ENCODE measurements at regions not wholly inside any gene's neighbourhood (a gene's known extent, or its start where the extent isn't known, plus 50 kb on each side); places are given as distances from the start of the nearest gene placed in this dataset.

DNA sequence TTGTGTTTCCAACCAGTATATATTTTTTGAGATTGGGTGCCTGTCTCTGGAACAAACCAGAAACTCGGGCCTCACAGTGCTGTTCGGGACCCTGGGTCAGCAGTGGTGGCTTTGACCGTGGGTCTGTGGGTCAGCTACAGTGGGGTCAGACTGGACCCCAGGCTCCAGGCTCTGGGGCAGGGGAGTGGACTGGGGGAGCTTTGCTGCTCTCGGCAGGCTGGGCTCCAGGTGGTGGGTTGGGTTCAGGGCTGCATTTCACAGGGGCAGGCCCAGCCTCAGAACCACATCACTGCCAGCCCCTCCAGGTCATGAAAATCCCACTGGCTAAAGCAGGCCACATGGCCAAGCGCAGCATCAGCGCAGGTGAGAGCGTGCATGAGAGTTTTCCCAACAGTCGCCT is 1279.3 kb downstream of the BRD1 start:
- DNase-seq: no peak

DNA sequence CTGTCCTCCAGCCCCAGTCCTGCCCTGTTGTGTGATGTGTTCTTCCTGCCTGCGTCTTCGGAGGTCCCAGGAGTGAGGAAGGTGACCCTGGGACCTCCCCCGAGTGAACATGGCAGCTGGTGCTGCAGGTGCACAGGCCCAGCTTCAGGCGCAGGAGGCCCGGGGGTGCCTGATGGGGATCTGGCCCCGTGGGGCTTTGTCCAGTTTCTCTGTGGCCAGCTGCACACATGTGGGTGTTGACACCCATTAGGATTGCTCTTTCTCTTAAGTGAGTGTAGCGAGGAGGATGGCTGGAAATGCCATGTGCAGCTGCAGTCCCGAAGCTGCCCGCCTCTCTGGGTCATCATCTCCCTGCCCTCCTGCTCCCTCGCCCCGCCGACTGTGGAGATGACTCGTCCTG is 1279.7 kb downstream of the BRD1 start:
- no peak for DNase-seq

DNA sequence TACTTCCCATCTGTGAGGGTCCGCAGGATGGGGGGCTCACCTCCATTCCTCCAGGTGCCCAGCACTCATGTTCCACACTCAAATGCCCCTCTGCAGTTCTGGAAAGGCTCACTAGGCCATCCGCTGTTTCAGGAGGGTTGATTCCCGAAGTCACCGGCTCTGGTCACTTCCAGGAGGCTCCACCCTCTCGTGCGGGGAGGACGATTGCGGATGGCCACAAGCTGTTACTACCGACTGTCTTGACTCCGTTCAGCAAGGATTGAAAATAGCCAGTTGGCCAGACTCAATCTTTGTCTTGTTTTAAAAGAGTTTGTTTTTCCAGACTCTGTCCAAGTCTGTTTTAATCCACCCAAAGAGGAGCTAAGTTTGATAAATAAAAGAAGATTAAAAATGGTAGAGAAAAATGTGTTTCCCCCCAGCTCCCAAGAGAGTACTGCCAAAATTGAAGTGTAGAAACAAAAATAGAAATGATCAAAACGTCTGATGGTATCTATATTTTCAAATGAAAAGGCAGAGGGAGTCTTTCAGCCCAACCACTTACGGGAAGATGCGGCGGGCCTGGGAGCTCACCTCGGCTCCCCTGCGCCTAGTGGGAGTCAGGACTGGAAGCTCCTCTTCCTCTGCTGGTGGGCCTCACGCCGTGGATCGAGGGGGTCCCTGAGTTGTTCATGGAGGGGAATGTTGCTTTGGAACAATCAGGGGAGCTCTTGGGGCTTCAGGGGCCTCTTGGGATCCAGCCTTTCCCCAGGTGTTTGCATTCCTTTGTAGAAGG is 1280.8 kb downstream of the BRD1 start:
- DNase-seq: no peak

DNA sequence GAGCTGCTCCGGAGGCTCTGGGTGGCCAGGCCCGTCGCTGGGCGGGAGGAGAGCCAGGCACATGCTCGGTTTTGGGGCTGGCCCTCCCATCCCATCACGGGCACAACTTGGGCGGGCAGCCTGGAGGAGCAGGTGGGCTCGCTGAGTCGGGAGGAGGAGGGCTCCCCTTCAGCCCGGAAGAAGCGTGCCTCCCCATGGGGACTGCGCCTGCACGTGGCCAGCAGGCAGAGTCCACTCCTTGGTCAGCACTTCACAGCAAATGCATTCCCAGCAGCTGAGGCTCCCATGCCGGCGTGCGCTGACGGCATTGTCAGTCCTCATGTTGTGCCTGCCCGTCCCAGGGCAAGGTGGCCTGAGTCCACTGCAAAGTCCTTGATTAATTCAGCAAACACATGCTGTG is 1281.7 kb downstream of the BRD1 start:
- DNase-seq: no peak

DNA sequence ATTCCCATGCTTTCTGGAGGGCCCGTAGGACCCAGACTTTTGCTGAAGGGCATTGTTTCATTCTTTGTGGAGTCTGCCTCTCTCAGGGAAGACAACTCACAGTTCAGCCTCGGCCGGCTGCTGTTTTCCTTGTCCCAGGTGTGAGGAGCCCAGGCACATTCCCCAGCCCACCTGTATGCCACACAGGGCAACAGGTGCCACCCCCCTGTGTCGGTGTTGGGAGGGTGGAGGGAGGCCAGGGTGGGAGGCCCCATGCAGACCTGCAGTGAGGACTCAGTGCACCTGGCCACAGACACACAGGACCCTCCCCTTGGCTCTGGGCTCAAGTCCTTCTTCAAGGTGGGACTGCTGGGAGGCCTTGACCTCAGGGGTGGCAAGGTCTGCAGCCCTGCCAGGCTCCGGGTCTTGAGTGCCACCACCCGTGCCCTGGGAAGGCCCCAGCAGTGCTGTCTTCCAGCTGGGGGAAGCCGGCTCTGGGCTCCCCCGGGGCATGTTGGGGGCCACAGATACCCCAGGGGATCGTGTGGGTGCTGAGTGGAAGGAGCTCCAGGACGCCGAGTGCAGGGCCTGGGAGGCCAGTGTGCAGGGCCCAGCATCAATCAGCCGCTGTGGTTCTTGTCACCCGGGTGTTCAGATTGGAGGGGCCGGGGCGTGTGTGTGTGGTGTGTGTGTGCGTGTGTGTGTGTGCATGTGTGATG is 1286.1 kb downstream of the BRD1 start:
- no peak for DNase-seq

DNA sequence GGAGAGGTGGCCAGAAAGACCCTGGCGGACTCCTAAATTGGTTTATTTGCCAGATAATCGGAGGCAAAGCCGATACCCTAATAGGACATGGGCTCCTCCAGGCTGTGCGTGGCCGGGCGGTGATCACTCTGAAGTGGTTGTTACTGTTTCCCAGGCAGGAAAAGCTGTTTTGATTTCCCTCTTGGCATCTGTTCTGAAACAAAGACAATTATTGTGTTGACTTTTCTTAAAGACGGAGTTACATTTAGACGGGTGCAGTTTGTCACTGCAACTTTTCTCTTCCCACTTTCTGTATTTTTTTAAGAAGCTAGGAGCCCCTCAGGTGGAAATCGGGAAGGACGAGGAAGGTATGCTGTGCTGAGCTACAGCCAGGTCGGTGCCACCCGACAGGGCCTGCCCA is 1288.4 kb downstream of the BRD1 start:
- DNase-seq: no peak

DNA sequence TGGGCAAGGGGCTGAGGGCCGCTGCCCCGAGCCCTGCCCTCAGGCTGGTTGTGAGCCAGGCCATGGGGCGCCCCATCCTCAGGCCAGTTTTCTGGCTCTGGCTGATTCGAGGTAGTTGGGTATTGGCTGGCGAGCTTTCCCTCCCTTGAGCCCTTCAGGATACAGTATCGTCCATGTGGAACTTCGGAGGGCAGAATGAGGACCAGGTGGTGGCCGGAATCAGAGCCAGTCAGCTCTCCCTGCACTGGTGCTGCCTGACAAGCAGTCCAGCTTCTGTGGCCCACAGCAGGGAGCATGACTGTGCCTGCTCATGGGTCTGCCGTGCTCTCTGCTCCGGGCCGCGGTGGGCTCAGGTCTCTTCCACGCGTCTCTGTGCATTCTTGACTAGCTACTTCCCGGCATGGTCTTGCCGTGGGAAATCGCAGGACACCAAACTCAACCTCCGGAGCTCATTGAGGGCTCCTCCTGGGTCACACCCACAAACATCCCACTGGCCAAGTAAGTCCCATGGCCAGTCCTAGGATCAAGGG is 1289.3 kb downstream of the BRD1 start:
- DNase-seq: no peak

DNA sequence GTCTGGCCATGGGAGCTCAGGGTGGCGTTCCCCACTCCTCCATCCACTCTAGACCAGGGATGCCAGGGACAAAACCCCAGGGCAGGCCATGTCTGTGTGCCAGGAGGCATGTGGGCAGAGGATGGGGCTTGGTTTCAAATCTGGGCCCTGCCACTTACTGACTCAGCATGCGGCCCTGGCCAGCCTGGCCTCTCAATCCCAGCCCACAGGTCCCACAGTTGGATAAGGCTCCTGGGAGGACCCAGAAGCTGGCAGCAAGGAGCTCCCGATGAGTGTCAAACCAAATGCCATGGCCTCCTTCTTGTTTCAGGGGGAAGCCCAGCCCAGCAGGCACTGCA is 1290.4 kb downstream of the BRD1 start:
- no peak for DNase-seq

DNA sequence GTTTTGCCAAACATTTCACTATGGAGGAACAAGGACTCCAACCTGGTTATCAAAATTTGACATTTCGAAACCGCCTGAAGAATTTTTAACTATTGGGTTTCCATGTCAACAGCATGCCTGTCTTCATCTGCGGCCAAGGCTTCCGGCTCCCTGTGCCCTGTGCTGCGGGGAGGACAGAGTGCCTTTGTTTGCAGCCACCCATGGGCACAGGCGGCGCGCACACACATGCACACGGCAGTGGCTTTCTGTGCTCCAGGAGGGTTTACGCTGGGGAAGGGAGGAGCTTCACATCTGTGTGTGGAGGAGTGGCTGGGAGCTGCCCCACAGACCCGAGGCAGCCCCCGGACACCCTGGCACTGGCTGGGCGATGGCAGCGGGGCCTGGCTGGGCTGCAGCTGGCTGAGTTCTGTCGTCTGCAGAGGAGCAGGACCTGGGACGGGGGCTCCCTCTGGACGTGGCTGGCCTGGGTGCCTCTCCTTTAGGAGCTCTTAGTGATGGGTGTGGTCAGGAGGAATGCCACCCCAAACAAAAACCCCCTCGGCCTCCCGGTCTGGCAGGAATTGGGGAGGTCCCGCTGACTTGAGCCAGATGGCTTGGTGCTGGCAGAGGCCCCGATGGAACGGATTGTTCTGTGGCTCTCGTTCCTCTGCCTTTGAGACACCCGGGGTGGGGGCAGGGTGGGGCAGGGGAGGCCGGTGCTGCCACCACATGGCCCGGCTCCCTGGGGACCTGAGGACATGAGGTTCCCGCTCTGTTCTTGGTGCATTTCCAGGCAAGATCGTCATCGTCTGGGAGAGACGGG is 1290.9 kb downstream of the BRD1 start:
- peak; percentile 75 for DNase-seq

DNA sequence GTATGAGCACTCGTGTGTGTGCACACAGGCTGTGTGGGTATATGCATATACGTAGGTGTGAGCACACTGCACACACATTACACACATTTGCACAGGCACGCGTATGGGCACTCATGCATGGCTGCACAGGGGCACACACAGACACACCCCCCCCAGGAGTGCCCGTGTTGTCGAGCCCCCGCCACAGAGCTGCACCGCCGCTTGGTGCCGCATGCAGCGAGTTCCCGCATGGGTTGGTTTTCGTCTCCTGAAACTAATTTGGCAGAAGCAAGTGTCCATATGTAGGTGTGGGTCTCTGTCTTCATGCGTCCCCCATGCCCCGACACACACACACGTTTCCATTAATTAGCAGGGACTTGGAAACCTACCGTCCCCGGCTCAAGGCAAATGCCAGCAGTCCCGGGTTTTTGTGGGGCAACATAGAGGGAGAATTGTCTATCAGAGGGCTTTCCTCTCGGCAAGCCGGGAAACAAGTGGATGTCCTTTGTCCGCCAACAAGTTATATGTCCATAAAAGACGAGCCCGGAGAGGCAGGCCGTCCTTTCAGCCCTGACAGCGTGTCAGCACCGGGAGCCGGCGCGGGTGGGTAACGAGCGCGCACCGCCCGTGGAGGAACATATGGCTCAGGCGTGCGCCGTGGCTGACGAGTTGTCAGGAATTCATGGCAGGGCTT is 1291.7 kb downstream of the BRD1 start:
- DNase-seq: peak; percentile 69

DNA sequence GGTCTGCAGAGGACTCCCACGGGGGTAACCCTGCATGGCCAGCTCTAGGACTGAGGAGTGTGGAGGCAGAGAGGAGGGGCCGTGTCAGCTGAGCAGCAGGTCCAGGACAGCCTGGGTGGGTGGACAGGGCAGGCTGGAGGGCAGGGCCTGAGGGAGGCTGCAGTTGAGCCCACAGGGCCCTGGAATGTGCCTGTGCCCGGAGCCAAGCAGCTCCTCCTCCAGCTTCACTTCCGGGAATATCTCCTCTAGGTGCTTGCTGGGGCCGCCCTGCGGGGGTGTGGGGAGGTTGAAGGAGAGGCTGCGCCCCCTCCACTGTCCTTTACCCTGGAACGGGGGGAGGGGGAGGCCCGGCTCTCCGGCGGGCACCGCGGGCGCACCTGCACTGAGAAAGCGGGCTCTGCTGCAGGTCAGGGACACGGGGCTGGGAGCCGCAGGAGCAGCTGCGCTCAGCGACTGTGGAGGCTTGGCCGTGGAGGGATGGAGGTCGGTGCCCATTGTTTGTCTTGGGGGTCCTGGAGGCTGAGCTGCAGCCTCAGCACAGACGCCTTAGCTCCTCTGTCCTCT is 1293.2 kb downstream of the BRD1 start:
- DNase-seq: no peak

DNA sequence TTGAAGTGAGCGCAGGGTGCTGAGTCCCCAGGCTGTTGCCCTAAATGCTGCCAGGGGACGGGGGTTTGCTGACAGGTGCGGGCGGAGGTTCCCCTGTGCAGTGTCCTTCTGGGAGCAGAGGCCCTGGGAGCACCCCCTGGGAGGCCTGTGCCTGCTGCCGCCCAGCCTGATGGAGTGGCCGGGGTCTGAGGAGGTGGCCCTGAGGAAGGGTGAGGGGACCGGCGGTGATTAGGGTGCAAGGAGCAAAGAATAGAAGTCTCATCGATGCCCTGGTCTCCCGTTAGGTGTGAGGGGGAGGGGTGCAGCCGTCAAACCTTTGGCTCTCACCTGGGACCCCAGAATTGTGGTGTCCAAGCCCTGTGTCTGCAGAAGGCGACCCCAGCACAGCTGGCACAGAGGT is 1294.7 kb downstream of the BRD1 start:
- no peak for DNase-seq

DNA sequence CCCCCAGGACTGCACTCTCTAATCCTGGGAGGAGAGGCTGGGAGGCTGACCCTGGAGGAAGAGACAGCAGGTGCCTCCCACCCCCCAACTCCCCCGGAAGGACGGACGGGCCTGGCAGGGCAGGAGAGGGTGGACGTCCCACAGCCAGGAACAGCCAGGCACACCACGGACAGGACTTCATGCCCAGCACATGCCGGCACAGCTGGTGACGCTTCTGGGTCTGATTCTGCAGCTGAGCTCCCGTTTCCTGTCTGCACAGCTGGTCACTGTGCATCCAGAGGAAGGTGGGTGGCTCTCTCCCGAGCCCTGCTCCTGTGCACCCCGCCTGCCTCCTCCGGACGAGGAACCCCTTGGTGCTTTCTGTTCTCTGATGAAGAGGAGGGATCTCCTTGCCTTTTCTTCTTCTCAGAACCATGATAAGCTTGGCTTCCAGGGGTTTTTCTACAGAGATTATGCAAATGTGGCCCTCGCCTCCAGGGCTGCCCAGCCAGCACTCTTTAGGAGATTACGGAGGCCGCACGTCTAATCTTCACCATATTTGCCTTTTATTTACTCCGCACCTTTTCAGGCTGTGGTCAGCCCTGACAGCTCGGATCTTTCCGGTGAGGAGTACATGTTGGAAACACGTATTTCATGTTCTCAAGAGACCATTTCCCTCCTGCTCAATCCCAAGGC is 1295.8 kb downstream of the BRD1 start:
- peak; percentile 9 for DNase-seq

DNA sequence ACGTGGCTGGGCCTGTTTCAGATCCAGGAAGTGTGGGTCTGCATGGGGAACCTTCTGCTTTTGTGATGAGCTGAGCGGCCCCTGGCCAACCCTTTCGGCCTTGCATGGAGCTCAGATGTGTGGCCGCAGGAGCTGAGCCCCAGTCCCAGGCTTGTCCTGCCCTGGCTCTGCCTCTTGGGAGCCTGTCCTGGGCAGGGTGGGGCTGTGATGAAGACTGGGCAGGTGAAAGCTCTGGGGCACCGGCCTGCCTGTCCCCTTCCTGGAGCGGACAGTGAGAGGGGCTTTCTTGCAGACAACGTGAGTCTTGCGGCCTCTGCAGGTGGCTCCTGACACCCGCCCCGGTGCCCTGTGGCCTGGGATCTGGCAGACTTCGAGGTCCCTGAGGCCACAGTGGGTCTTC is 1296.6 kb downstream of the BRD1 start:
- no peak for DNase-seq

DNA sequence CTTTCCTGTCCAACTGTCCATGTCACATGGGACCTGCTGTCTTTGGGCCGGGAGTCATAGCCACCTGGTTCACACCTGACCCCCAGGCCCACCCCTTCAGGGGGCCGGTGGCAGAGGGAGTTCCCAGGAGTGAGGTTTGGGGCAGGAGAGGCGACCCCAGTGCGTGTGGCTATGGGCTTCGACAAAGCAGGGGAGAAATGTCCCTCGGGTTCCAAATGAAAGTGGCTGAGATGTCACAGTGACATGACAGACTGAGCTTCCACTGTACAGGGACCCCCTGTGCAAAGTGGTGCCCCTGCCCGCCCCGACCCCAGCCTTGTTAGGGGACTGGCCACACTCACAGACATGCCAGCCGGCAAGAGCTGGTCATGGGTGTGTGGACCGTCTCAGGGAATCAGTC is 1297.0 kb downstream of the BRD1 start:
- no peak for DNase-seq

DNA sequence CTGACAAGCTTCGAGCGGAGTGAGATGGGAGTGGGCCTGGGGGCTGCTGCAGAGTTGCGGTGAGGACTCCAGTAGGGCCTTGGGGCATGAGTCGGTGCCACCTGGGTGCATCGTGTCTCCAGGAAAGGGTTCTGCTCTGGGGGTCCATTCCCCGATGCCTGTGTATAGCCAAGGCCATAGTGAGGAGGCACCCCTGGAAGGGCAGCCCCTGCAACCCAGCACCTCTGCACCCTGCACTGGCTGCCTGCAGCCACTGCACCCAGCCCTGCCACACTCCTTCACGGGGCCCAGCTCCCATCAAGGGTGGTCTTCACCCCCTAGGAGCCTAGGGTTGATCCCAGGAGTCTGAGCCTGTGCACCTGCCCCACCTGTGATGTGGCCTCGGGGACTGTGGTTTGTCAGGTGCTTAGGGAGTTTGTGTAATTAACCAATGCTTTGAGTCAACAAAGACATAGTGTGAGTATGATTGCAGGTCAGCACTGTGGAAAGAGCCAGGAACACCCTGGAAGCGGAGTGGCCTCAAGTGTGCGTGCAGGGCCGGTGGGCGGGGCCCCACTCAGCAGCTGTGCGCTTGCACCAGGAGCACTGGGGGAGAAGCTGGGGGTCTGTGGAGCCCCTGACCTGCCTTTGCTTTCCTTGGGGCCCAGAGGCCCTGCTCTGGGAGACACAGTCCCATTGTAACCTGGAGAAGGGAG is 1299.3 kb downstream of the BRD1 start:
- no peak for DNase-seq

DNA sequence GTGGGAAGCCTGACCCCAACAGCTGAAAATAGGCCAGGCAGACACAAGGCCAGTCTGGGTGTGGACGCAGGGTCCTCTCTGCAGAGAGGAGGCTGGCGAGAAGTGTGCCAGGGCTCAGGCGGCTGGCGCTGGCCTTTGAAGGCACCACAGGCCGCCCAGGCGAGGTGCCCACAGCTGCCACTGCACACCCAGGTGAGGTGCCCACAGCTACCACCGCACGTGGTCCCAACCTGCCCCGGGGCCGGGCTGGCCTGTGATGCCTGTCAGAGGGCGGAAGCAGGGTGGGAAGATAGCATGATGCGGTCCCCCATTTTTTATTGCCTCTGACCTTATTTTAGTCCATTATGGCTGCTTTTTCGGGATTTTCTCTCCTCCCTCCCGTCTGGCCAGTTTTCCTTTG is 1303.9 kb downstream of the BRD1 start:
- DNase-seq: no peak

DNA sequence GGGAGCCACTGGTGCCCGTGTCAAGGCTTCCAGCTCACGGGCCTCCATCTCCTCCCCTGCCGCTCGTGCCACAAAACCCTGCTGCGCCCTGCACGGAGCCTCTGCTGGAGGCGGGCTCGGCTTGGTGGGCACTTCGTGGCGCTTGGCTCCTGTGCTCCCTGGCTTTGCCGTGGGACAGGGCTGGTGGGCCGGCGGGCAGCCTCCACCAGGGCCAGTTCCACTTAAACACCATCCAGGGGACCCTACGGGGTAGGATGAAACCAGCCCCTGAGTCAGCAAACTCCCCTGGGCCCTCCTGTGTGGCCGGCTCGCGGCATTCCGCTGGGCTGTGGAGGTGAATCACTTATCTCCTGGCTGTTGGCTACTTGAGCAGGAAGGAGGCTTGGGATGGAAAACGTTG is 1304.6 kb downstream of the BRD1 start:
- DNase-seq: no peak

DNA sequence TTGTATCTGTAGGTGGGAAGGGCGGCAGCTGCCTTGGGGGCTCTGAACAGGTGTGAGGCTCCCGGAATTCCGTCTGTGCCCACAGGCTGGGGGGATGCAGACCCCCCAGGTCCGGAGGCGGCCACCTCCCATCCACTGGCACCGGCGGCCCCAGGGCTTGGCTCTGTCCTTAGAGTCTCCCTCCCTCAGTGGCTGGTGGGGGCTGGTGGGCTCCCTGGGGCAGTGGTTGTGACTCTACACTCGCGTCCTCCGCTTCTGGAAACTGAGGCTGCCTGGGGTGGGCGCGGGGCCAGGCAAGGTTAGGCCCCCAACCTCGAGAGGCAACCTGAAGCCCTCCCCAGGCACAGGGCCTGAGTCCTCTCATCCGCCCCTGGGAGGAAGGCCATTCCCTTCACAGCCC is 1305.4 kb downstream of the BRD1 start:
- DNase-seq: no peak

DNA sequence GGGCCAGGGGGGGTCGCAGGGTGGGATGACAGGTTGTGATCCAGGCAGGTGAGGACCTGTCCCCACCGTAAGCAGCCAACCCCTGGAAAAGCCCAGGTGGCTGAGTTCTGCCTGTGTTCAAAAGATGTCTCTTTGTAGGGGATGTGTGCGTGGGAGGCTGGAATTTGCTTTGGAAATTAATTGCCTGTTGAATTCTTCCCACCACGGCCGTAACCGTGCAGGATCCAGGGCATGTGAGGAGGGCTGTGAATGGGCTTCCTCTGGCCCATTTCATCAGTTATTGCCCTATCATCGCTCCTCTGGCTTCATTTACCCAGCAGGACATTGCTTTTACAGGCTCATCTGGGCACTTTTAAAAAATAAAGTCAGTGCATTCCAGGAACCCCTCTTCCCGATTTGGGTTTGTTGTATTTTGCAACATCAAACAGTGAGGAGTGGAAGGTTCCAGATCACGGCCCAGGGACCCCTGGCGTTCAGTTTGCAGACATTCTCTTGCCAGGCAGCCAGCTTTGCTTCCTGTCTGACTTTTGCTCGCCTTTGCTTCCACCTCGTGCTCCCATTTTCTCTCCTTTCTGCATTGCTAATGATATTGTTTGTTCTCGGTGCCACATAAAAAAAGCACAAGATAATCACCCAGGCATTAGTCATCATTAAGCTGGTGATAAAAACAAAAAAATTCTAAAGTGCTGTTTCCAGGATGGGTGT is 1306.6 kb downstream of the BRD1 start:
- no peak for DNase-seq

DNA sequence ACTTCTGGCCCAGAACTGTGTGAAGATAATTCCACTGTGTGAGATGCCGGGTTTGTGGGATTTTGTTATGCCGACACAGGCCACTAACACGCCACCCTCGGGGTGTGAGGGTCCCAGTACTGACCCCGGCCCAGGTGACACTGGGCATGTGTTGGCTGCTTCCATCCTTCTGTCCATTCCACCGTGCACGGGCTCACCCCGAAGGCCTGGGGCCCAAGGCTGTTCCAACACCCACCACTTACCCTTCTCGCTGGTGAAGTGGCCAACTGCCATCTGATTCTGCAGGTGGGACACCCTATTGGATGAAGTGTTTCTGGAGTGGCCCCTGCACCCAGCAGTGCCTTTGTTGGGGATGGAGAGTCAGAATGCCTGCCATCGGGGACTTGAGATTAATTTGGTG is 1307.5 kb downstream of the BRD1 start:
- no peak for DNase-seq
